GM21723 (cell line): ENCODE measurements at regions not wholly inside any gene's neighbourhood (a gene's known extent, or its start where the extent isn't known, plus 50 kb on each side); places are given as distances from the start of the nearest gene placed in this dataset.

Source experiments
- ATAC-seq: cut with Tn5 transposase; IDR thresholded peaks from one replicate; pipeline ENCODE4 v1.9.1; 2021; ENCODE audit warnings: mild to moderate bottlenecking, moderate library complexity; ENCODE audit not compliant: unreplicated experiment

GRCh38 chr18:46265196-46266156, 161.3 kb downstream of the HAUS1 start:
- no peak for ATAC-seq

DNA sequence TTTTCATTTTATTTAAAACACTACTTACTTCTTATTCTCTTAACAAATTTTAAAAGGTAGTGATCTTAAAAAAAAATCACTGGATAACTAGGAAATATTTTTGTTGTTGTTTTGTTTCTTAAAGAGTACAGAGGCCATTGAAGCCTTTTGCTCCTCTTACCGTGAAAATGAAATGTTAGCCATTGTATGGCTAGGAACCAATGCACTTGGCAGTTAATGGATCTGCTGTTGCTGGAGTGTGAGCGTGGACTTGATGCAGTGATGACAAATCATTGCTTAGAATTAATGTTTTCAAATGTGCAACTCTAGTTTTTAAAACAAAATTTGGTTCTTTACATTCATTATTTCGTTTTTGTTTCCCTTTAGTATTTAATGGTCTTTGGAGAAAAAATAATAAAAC, 162.3 kb downstream of the HAUS1 start:
- no peak for ATAC-seq

DNA sequence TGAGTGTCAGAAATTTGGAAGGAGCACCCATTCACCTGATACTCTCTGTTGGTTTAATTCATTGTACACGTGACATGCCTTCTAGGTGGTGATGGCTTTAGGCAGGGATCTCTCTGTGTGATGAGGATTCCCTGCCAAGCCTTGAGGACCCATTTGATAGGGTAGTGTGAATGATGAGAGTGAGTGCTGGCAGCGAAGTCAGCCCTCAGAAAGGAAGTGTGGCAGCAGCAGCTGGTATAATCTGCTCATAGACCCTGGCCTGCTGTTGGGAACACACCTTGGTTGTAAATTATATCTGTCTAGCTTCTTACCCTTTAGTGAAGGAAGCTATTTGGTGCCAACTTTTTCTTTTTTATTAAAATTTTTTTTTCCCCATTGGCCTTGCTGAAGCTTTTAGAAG, 164.5 kb downstream of the HAUS1 start:
- no peak for ATAC-seq

GRCh38 chr18:46269275-46269674, 165.1 kb downstream of the HAUS1 start:
- ATAC-seq, result no peak

DNA sequence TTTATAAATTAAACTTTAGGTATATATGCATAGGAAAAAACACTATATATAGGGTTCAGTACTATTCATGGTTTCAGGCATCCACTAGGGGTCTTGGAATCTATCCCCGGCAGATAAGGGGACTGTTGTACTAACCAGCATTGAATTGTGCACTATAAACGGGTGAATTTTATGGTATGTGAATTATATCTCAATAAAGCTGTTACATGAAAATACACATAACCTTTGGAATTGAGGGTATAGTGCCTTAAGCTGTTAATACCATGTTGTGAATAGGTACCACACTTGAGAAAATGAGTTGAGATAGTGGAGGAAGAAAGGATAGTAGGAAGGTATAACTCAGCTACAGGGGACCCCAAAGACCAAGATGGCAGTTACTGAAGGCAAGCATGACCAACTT, 167.3 kb downstream of the HAUS1 start:
- ATAC-seq, result no peak

DNA sequence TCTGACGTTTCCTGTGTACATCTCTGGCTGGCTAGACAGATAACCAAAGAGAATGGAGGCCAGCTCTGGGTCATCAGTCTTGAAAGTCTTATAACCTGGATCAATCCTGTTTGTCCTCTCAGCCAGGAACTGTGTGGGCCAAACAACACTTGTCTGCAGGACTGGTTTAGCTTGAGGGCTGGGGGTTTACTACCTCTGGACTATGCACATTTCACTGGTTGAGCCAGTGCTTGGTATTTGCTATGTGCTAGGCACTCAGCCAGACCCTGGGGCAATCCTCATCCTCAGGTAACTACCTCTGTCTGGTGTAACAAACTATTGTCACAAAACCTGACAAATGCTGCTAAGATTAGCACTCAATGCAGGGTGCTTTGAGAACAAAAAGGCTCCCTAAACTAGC, 169.7 kb downstream of the HAUS1 start:
- no peak for ATAC-seq

DNA sequence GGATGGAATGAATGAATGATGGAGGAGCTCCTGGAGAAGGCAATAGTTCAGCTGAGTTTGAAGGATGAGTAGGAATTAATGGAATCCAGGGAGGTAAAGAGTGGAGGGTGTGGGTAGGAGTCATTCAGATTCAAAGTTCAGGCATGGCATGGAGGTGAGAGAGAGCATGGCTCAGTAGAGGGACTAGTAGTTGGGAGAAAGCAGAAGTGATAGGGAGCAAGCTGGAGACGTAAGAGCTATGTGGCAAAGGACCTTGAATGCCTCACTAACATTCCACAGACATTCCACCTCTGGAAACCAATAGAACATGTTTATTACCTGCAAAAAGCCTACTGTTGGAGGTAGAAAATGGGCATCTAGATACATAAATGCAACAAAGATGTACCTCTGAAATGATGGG, 170.1 kb downstream of the HAUS1 start:
- no peak for ATAC-seq

- no peak for ATAC-seq
These were observed 171.2 kb downstream of the HAUS1 start for GRCh38 chr18:46275370-46275769.

GRCh38 chr18:46276748-46277147, 172.6 kb downstream of the HAUS1 start:
- no peak for ATAC-seq

- ATAC-seq, result no peak
These were observed 174.6 kb downstream of the HAUS1 start for GRCh38 chr18:46278481-46279465.

GRCh38 chr18:46279673-46280072, 175.5 kb downstream of the HAUS1 start:
- ATAC-seq, result no peak

GRCh38 chr18:46281185-46282176, 177.3 kb downstream of the HAUS1 start:
- peak; percentile 85 for ATAC-seq

- ATAC-seq, result no peak
These were observed 178.0 kb downstream of the HAUS1 start for GRCh38 chr18:46282177-46282570.

GRCh38 chr18:46282646-46283045, 178.5 kb downstream of the HAUS1 start:
- ATAC-seq, result no peak

DNA sequence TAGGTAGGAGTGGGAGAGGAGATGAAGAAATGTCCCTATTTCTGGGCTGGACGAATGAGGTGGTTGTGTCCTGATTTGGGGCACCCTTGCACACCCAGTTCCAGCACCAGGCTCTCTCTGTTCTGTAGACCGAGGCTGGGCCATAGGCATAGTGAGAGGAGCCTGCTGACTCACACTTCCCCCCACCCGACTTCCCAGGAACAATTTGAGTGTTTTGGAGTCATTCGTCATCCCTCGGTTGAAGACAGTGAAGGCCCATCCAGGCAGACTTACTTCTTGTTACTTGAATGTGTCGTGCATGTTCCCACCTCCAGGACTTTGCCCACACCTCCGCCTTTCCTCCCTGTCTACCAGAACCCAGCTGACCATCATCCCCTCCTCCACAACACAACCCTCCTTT, 179.1 kb downstream of the HAUS1 start:
- no peak for ATAC-seq

DNA sequence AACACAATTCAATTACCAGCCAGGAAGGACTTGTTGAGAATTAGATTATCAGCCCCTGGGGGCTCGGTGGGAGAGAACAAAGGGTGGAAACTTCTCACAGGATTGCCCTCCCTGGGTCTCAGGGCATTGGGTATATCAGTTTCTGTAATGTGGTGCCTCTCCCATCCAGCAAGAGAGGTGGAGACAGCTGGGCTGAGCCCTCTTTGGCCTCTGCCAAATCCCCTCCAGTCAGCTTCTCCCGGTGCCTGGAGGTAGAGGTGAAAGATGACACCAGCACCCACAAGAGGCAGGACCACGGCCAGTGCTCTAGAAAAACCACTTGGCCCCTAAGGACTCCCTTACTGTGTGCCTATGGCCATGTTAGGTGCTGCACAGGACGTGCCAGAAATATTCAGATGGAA, 179.7 kb downstream of the HAUS1 start:
- no peak for ATAC-seq

DNA sequence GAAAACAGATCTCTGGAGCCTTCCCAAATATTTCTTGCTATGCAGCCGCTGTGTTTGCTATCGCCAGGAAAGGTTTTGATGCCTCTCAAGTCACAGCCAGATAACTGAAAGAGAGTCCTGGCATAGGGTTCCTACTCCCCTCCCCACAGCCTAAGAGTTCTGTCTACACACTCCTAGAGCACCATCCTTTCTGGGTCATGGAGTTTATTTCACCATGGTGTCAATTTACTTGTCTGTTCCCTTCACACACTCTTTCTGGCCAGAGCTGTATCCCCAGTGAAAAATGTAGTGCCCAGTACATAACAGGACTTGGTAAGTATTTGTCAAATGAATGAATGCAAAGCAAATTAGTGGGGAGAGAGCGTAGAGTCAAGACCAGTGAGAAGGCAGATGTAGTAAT, 185.3 kb downstream of the HAUS1 start:
- ATAC-seq, result no peak

DNA sequence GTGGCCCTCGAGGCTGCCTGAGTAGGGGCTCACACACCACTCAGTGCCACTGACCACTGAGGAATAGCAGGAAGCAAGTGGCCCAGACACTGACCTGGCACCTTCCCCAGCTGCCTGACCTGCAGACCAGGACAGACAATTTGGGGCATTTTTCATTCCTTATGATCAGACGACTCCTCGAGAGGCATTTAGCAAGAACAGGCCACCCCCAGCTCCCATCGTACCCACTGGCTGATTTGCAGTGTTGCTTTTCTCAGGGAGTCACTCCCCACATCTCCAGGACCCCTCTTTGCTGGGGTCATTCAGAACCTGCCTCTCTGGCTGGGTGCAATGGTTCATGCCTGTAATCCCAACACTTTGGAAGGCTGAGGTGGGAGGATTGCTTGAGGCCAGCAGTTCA, 185.7 kb downstream of the HAUS1 start:
- no peak for ATAC-seq

DNA sequence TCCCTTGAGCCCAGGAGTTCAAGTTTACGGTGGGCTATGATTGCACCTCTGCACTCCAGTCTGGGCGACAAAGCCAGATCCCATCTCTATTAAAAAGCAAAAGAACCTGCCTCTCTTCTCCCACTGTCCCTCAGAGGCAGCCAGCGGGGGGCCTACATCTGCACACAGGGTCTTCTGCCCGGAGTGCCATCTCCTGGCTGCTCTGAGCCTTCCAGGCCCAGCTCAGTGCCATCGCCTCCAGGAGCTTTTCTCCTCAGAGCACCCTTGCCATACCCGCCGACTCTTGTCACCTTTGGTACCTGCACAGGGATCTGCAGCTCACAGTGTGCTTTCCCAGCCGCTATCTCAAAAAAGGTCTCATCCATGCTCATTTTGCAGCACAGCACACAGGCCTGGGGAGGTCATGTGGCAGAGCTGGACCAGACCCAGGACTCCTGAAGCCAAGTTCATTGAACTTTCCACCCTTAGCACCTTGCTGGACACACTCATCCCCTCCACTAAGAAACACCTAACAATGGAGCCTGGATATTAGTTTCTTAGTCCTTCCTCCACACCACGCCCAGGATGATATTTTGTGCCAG, 186.3 kb downstream of the HAUS1 start:
- no peak for ATAC-seq

- ATAC-seq, result no peak
These were observed 187.0 kb downstream of the HAUS1 start for GRCh38 chr18:46291149-46291548.
